Testis (tissue), 2 donors: ENCODE measurements at regions not wholly inside any gene's neighbourhood (a gene's known extent, or its start where the extent isn't known, plus 50 kb on each side); places are given as distances from the start of the nearest gene placed in this dataset.

ENCODE experiments used
- POLR2A ChIP-seq: fragments of 450-650 bp; IDR thresholded peaks from one replicate; pipeline ENCODE4 v1.6.1; 2017; ENCODE audit warnings: antibody characterized with exemption, mild to moderate bottlenecking, moderate library complexity
- TF ChIP-seq, protein P1 (sequence below), 3 experiments: fragments of 450-650 bp in 2 of 3; fragments of 200-600 bp in 1 of 3; sonication (generic) in 1 of 3; IDR thresholded peaks; one replicate each; pipeline ENCODE4 v1.5.1; 2016 to 2019; ENCODE audit warnings: antibody characterized with exemption in 3 of 3, mild to moderate bottlenecking in 2 of 3, moderate library complexity in 1 of 3

GRCh38 chr1:201660931-201661822 is 122.2 kb downstream of the NAV1 start:
- TF ChIP-seq, protein P1, sequence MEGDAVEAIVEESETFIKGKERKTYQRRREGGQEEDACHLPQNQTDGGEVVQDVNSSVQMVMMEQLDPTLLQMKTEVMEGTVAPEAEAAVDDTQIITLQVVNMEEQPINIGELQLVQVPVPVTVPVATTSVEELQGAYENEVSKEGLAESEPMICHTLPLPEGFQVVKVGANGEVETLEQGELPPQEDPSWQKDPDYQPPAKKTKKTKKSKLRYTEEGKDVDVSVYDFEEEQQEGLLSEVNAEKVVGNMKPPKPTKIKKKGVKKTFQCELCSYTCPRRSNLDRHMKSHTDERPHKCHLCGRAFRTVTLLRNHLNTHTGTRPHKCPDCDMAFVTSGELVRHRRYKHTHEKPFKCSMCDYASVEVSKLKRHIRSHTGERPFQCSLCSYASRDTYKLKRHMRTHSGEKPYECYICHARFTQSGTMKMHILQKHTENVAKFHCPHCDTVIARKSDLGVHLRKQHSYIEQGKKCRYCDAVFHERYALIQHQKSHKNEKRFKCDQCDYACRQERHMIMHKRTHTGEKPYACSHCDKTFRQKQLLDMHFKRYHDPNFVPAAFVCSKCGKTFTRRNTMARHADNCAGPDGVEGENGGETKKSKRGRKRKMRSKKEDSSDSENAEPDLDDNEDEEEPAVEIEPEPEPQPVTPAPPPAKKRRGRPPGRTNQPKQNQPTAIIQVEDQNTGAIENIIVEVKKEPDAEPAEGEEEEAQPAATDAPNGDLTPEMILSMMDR (IDR thresholded peaks at IDR 0.05): no peak
- TF ChIP-seq POLR2A: no peak
